GM23338 (cell line): ENCODE measurements at regions not wholly inside any gene's neighbourhood (a gene's known extent, or its start where the extent isn't known, plus 50 kb on each side); places are given as distances from the start of the nearest gene placed in this dataset.
A peak's percentile ranks its signal among the peaks of the same experiment; 100 is the strongest.

ENCODE experiments used
- ATAC-seq: fragments of 200-7000 bp; cut with Tn5 transposase; 3 replicates; pipeline ENCODE4 v1.9.1; 2020
- DNase-seq: peaks from one replicate; pipeline ENCODE4 v3.0.0-alpha.2; 2015; ENCODE audit warnings: low spot score
- H2AFZ ChIP-seq: fragments of 200-600 bp; sonication (generic); 2 replicates; pipeline ENCODE4 v1.8.0; 2016; ENCODE audit warnings: antibody characterized with exemption, mild to moderate bottlenecking, moderate library complexity
- H3F3A ChIP-seq: fragments of 200-600 bp; sonication (generic); replicated peaks from 2 replicates; pipeline ENCODE4 v1.8.0; 2017; ENCODE audit warnings: antibody characterized with exemption, mixed run types, low read depth
- H3K27ac ChIP-seq: fragments of 200-600 bp; sonication (generic); 2 replicates; pipeline ENCODE4 v1.6.1; 2016; ENCODE audit warnings: low read depth
- H3K27me3 ChIP-seq: fragments of 200-600 bp; sonication (generic); 2 replicates; pipeline ENCODE4 v1.8.0; 2016; ENCODE audit warnings: mild to moderate bottlenecking, mixed run types, moderate library complexity; ENCODE audit not compliant: insufficient read depth
- H3K36me3 ChIP-seq: fragments of 200-600 bp; sonication (generic); 2 replicates; pipeline ENCODE4 v1.8.0; 2016; ENCODE audit warnings: mild to moderate bottlenecking; ENCODE audit not compliant: insufficient read depth
- H3K4me1 ChIP-seq: fragments of 200-600 bp; sonication (generic); 2 replicates; pipeline ENCODE4 v1.8.0; 2016; ENCODE audit warnings: mild to moderate bottlenecking, moderate library complexity; ENCODE audit not compliant: insufficient read depth
- H3K4me2 ChIP-seq: fragments of 200-600 bp; sonication (generic); 2 replicates; pipeline ENCODE4 v1.7.1; 2017; ENCODE audit warnings: mixed run types
- H3K4me3 ChIP-seq: fragments of 200-600 bp; sonication (generic); 2 replicates; pipeline ENCODE4 v1.6.1; 2016; ENCODE audit warnings: mixed run types
- H3K79me2 ChIP-seq: fragments of 200-600 bp; sonication (generic); replicated peaks from 2 replicates; pipeline ENCODE4 v1.8.0; 2017; ENCODE audit warnings: mild to moderate bottlenecking; ENCODE audit not compliant: insufficient read depth
- H3K9me2 ChIP-seq: fragments of 200-600 bp; sonication (generic); 2 replicates; pipeline ENCODE4 v1.8.0; 2017; ENCODE audit not compliant: insufficient read depth
- H4K20me1 ChIP-seq: fragments of 200-600 bp; sonication (generic); replicated peaks from 2 replicates; pipeline ENCODE4 v1.8.0; 2017; ENCODE audit warnings: mild to moderate bottlenecking; ENCODE audit not compliant: insufficient read depth
- H3K27ac Mint-ChIP-seq: 2 replicates; pipeline ENCODE4 v1.8.0; 2020; ENCODE audit warnings: inconsistent platforms, mild to moderate bottlenecking, moderate library complexity, mixed read lengths
- H3K27me3 Mint-ChIP-seq: 3 replicates; pipeline ENCODE4 v1.8.0; 2022; ENCODE audit warnings: low read depth, mild to moderate bottlenecking, moderate library complexity, mixed read lengths, inconsistent platforms; ENCODE audit not compliant: insufficient read depth, poor library complexity
- H3K36me3 Mint-ChIP-seq: 3 replicates; pipeline ENCODE4 v1.8.0; 2021; ENCODE audit warnings: low read depth, mild to moderate bottlenecking, inconsistent platforms, moderate library complexity, mixed read lengths
- H3K4me1 Mint-ChIP-seq: 3 replicates; pipeline ENCODE4 v1.8.0; 2020; ENCODE audit warnings: mild to moderate bottlenecking, inconsistent platforms, mixed read lengths
- H3K4me3 Mint-ChIP-seq: 3 replicates; pipeline ENCODE4 v1.8.0; 2021; ENCODE audit warnings: moderate library complexity, mild to moderate bottlenecking, inconsistent platforms, mixed read lengths
- H3K9me3 Mint-ChIP-seq: 3 replicates; pipeline ENCODE4 v1.8.0; 2020; ENCODE audit warnings: moderate library complexity, mild to moderate bottlenecking, inconsistent platforms, mixed read lengths
- CTCF ChIP-seq, 2 experiments: fragments of 200-600 bp in 1 of 2; sonication (generic) in 1 of 2; conservative IDR thresholded peaks; 2 replicates each; pipeline versions ENCODE4 v1.5.1 to v1.6.1; 2016 to 2017; ENCODE audit warnings: antibody characterized with exemption in 2 of 2, low read depth in 2 of 2, mild to moderate bottlenecking in 2 of 2, moderate library complexity in 1 of 2
- ETS1 ChIP-seq: IDR thresholded peaks from 2 replicates; pipeline ENCODE4 v1.6.1; 2016; ENCODE audit warnings: antibody characterized with exemption
- EZH2 ChIP-seq: fragments of 200-600 bp; sonication (generic); IDR thresholded peaks from one replicate; pipeline ENCODE4 v1.8.0; 2017; ENCODE audit warnings: antibody characterized with exemption, mild to moderate bottlenecking, low read depth; ENCODE audit not compliant: unreplicated experiment
- EZH2phosphoT487 ChIP-seq: fragments of 200-600 bp; sonication (generic); IDR thresholded peaks from one replicate; pipeline ENCODE4 v1.8.1; 2018; ENCODE audit warnings: antibody characterized with exemption; ENCODE audit not compliant: unreplicated experiment
- JUNB ChIP-seq: IDR thresholded peaks from one replicate; pipeline ENCODE4 v1.6.1; 2016; ENCODE audit warnings: antibody characterized with exemption; ENCODE audit not compliant: unreplicated experiment
- NANOG ChIP-seq: IDR thresholded peaks from 2 replicates; pipeline ENCODE4 v1.6.1; 2016; ENCODE audit warnings: antibody characterized with exemption, borderline replicate concordance
- POLR2AphosphoS5 ChIP-seq: IDR thresholded peaks from 2 replicates; pipeline ENCODE4 v1.6.1; 2016; ENCODE audit warnings: antibody characterized with exemption, low read depth
- REST ChIP-seq: IDR thresholded peaks from one replicate; pipeline ENCODE4 v1.6.1; 2018; ENCODE audit warnings: antibody characterized with exemption; ENCODE audit not compliant: unreplicated experiment
- STAT1 ChIP-seq: IDR thresholded peaks from one replicate; pipeline ENCODE4 v1.6.1; 2016; ENCODE audit warnings: antibody characterized with exemption; ENCODE audit not compliant: unreplicated experiment
- ZNF331 ChIP-seq: fragments of 250-450 bp; sonication (Bioruptor Pico); IDR thresholded peaks from 2 replicates; pipeline ENCODE4 v1.5.0; 2020; ENCODE audit warnings: low read depth, mild to moderate bottlenecking, moderate library complexity

GRCh38 chr14:38839694-38840365 is 263.2 kb downstream of the SEC23A start (continued):
- TF ChIP-seq CTCF (conservative IDR thresholded peaks at IDR 0.05; ENCODE audit: low read depth in 2 of 2): no peak
- no peak for TF ChIP-seq NANOG
- no peak for TF ChIP-seq ZNF331
- TF ChIP-seq REST: no peak
- no peak for TF ChIP-seq ETS1

GRCh38 chr14:38838979-38839323 is 264.1 kb downstream of the SEC23A start:
- Histone ChIP-seq H3K27ac (no peak overlapping the region), H3K4me2 (no peak overlapping the region), H2AFZ (peak overlapping the region; percentile 86), H3K4me1 (peaks cover 8% of the 10 kb centered on the region; the same call in 1 of the 2 replicates), H3K79me2 (no peaks in the 10 kb centered on the region), H3K4me3 (no peak overlapping the region), H3F3A (no peaks in the 10 kb centered on the region), H4K20me1 (no peaks in the 10 kb centered on the region), H3K36me3 (no peaks in the 10 kb centered on the region), H3K9me2 (0 out of 2 replicates have a peak, but pooled peaks cover 4% of the 10 kb centered on the region), H3K27me3 (no peaks in the 10 kb centered on the region)
- no peak overlapping the region for H3K4me3 Mint-ChIP-seq
- peaks cover 18% of the 10 kb centered on the region for H3K4me1 Mint-ChIP-seq
- H3K27ac Mint-ChIP-seq: peak overlapping the region; percentile 70; the same call in 1 of the 2 replicates
- ATAC-seq (no peak), DNase-seq (no peak)
- no peaks in the 10 kb centered on the region; the same call in 2 of the 3 replicates for H3K36me3 Mint-ChIP-seq
- H3K27me3 Mint-ChIP-seq: peaks cover 4% of the 10 kb centered on the region
- 0 out of 3 replicates have a peak, but pooled peaks cover 2% of the 10 kb centered on the region for H3K9me3 Mint-ChIP-seq
- TF ChIP-seq EZH2 (no peak), JUNB (no peak), EZH2phosphoT487 (no peak), POLR2AphosphoS5 (no peak), STAT1 (no peak), REST (no peak), CTCF (conservative IDR thresholded peaks at IDR 0.05; ENCODE audit: low read depth in 2 of 2) (no peak)
